GM18909 (cell line): ENCODE measurements at regions not wholly inside any gene's neighbourhood (a gene's known extent, or its start where the extent isn't known, plus 50 kb on each side); places are given as distances from the start of the nearest gene placed in this dataset.
"Not testable (repeated sequence)": the region's sequence is repeated elsewhere in the genome, so short reads cannot be mapped to it uniquely, and the experiment has no call there.

ENCODE experiments used
- ATAC-seq: cut with Tn5 transposase; IDR thresholded peaks from one replicate; pipeline ENCODE4 v1.9.1; 2021; ENCODE audit warnings: mild to moderate bottlenecking; ENCODE audit not compliant: unreplicated experiment, poor library complexity

DNA sequence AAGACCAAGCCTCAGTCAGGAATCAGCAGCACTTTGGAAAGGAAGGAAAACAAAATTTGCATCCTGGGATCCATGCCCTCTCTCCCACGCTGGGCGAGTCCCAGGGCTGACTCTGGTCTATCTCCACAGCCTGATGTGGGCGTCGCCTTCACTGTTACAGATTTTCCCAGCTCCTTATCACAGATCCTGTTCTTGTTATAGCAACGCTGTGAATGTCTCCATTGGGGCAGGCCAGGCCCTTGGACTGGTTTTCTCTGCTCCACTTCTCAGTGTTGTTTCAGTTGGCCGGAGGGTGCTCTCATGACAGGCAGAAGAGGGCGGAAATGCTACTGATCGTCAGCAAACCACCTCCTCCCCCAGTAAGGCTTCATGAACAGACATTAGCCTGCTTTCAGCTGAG, 127.9 kb upstream of the CDH11 start:
- no peak for ATAC-seq

GRCh38 chr16:65244787-65245186, 122.9 kb upstream of the CDH11 start:
- no peak for ATAC-seq

DNA sequence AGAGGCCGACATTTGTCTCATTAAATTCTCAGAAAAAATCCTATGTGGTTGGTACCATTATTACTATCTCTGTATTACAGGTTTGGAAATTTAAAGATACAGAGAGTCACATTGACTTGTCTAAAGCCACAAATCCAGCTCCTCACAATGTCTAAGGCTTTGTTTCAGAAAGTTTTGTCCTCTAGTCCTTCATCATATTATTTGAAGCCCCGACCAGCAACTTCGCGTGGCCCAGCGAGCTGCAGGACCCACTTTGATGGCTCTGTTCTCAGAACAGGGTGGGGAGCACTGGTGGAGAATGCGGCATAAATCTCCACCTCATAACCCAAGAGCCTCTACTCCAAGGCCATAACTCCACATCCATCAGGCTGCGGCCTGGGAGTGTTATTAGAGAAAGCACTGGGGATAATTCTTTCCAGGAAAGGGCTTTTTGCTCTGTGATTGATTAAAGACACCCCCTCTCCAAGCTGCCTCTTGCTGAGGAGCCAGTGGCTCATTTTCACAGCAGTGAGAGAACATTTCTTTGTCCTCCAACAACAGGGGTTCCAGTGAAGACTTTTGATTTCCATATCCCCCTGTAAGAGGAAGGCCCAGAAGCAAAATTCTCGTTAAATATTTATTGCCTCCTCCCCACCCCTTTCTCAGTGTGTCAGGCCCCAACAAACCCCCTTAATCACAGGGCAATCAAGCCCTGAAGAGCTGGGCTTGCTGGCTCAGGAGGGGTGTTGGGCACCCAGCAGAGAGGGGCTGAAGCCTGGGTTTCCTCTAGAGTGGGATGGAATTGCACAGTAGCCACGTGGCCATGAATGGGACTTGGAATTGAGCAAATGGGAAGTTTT, 113.7 kb upstream of the CDH11 start:
- ATAC-seq: no peak

GRCh38 chr16:65234721-65235320, 113.0 kb upstream of the CDH11 start:
- not testable (repeated sequence) for ATAC-seq

DNA sequence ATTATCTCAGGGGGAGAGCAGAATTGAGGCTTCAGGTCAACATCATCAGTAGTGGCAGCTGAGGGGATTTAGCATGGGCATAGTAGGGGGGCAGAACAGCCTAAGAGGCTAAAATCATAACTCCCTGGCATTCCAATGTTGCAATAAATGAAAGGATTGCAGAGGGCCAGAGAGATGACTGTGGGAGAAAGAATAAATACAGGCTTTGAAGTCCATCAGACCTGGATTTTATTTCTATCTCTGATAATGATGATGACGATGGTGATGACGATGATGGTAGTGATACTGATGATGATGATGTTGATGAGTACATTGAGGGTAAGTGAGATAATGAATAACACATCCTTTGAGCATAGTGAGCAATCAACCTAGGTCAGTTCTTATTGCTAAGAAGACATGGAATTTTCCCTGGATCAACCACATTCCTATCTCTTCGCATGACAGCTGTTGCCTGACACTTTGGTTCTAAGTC, 107.4 kb upstream of the CDH11 start:
- no peak for ATAC-seq

DNA sequence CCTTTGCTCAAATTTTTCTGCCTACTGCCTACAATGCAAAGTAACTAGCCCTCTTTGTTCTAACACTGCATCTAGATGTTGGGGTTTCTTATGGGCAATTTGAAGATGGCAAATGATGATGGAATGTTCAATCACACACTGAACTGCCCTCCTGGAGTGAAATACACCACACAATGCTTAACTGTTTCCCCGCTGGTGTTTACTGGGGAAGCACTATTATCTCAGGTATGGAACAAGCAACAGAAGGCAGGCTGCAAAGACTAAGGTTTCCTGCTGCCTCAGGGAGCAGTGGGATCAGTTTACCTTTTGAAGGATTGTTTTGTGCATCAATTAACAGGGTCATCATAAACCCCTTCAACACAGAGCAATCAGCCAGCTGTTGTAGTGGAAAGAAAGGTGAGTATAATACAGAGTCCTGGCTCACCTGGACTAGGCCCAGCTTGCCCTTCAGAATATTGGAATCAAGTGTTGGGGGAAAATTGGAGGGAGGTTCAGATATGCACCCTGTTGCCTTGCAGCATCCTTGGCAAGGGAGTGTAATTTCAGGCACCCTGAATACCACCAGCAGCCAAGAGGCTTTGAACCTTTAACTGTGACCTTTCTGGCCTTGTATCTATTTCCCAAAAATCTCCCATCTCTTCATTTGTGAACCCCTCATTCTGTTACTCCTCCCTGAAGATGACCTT, 105.4 kb upstream of the CDH11 start:
- ATAC-seq: no peak

DNA sequence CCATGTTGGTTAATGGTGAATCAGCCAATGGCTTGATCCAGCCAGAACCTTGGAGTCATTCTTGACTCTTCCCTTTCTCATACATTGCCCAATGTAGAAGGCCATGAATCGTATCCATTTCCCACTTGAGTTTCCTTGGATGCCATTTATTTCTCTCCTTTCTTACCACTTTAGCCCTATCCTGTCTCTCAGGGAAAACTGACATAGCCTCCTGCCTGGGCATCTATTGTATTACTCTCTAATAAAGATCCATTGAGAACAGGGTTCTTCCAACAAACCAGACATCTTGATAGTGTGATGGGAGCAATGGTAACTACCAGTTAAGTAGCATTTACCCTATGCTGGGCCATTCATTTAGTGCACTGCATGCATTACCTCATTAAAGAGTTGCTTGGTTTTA, 104.2 kb upstream of the CDH11 start:
- ATAC-seq: no peak

- ATAC-seq: no peak
Measured at GRCh38 chr16:65225488-65225887, 103.6 kb upstream of the CDH11 start.

- no peak for ATAC-seq
Measured at GRCh38 chr16:65224994-65225393, 103.1 kb upstream of the CDH11 start.

DNA sequence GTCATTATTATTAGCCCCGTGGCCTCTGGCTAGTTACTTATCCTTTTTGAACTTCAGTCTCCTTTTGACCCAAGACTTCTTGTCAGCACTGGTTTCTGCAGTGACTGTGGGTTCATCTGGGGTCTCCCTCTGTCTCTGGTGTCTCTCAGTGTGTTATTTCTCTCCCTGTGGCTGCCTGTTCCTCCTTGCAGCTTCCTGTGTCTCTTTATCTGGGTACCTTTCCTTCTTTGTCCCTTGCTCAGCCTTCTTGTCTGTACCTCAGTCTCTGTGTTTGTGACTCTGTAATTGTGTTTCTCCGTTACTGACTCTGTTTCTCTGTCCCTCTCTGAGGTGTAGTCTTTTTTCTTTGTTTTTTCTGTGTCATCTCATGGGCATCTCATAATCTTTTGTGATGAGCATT, 102.6 kb upstream of the CDH11 start:
- no peak for ATAC-seq

DNA sequence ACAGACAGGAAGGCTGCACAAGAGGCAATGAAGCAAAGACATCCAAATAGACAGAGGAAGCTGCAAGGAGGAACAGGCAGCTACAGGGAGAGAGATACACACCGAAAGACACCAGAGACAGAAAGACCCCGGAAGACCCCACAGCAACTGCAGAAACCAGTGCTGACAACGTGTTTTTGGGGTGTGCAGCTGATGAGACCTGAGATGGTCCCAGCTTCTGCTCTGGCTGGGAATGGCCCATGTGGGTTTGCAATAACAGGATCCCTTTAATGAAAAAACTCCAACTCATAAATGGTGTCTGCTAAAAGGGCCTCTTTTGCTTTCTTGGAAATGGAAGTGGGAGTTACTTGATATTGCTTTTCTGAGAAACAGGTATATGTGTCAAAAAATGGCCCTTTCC, 101.5 kb upstream of the CDH11 start:
- no peak for ATAC-seq

DNA sequence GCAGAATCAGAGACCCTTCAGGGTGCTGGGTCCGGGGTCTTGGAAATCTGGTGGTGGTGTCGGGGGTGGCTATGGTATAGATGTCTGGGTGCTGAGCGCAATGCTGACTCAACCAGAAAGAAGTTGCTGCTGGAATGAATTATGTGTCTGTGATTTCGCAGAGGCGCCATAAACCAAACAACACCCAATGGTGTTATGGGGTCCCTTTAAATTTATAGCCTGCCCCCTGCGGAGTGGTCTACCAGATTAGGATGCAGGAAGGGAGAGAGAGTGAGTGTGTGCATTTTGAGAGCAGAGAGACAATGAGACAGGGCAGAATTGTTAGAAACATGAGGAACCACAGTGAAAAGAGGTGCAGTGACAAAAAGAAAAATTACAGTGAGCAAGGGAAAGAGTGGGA, 100.7 kb upstream of the CDH11 start:
- no peak for ATAC-seq

GRCh38 chr16:65222049-65222448, 100.2 kb upstream of the CDH11 start:
- ATAC-seq: no peak

DNA sequence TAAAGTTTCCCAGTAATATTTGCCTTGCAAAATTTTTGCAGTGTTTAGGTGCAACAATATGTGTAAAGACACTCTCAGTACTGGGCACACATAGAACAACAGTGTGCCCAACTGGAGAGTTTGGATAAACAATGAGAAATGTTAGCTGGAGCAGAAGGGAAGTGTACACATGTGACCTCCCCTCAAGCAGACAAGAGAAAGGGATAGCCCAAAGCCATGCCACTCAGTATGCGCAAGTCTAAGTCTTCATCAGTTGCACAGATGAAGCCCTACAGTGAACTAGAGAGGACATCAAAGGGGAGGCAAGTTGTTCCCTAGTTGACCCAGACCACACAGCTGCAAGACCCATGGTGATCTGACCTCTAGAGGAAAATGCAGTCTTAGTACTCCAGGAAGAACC, 97.9 kb upstream of the CDH11 start:
- no peak for ATAC-seq

DNA sequence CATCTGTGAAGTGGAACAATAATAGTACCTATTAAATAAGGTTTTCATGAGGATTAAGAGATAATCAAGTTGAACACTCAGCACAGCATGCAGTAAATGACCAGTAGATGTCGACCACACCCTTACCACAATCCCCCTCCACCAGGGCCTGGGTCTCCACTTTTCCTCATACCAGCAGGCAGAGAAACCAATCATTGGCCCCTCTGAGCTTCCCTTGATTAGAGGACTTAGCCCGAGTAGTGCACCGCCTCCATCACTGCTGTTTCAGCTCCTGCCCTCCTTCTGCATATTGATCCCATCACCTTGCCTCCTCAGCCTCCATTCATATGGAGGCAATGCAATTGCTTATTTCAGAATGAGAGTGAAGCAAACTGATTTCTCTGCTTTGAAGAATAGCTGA, 96.5 kb upstream of the CDH11 start:
- no peak for ATAC-seq

DNA sequence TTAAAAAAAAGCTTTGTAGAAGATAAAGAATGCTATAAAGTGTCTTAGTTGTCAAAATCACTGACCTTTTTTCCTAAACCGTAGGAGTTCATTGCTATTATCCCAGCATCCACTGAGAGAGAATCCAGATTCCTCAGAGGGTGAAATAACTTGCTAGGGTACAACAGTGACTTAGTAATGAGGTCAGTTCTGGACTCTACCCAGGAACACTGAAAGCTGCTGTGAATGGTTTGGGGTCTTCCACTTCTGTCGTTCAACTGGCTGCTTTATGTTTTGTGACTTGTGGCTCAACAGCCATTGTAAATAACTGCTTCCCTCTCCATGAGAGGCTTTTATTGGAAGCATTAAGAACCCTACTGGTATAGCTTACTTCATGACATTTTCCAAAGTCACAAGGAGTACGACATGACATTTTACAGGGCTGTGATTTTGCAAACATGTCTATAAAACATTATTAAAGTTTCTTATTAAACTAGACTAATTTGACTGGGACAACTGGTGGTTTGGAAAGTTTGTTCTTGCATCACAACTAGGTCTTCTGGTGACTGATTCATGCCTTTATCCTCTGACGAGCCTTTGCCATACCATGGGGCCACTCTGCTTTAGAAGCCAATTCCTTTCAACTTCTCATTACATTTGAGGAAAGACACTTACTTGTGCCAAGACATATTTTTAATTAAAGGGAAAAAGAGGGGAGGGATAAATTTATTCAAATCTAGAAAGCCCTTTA, 92.2 kb upstream of the CDH11 start:
- no peak for ATAC-seq

- no peak for ATAC-seq
Measured at GRCh38 chr16:65212791-65213190, 90.9 kb upstream of the CDH11 start.

GRCh38 chr16:65212240-65212639, 90.4 kb upstream of the CDH11 start:
- ATAC-seq: no peak

- ATAC-seq: no peak
Measured at GRCh38 chr16:65202461-65202860, 80.6 kb upstream of the CDH11 start.

- no peak for ATAC-seq
Measured at GRCh38 chr16:65201511-65201910, 79.6 kb upstream of the CDH11 start.

DNA sequence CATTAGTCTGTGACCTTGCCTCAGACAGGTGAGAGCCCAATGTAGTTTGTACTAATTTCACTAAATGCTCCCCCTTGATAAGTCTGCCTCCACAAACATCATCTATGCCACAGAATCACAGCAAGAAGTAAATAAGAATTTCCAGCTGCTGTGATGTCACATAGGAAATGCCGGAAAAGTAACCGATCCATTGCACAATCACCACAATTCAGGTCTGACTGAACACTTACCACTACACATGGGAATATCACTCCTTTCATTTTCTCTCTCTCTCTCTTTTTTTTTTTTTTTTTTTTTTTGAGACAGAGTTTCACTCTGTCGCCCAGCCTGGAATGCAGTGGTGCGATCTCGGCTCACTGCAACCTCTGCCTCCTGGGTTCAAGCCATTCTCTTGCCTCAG, 79.0 kb upstream of the CDH11 start:
- no peak for ATAC-seq
